H9 (cell line): ENCODE measurements at regions not wholly inside any gene's neighbourhood (a gene's known extent, or its start where the extent isn't known, plus 50 kb on each side); places are given as distances from the start of the nearest gene placed in this dataset.

ENCODE experiments used
- DNase-seq: peaks from one replicate; pipeline ENCODE4 v3.0.0-alpha.2; 2017
- H2AFZ ChIP-seq: one replicate; pipeline ENCODE4 v1.6.1; 2013; ENCODE audit warnings: mild to moderate bottlenecking, low read length, control low read depth, moderate library complexity
- H2AK5ac ChIP-seq: 2 replicates; pipeline ENCODE4 v1.6.1; 2013; ENCODE audit warnings: low read length, control low read depth, mixed read lengths; ENCODE audit not compliant: insufficient read length
- H2BK120ac ChIP-seq: one replicate; pipeline ENCODE4 v1.6.1; 2013; ENCODE audit warnings: low read depth, mild to moderate bottlenecking, low read length, control low read depth, inconsistent platforms; ENCODE audit not compliant: poor library complexity, severe bottlenecking
- H2BK12ac ChIP-seq: 2 replicates; pipeline ENCODE4 v1.6.1; 2013; ENCODE audit warnings: low read length, control low read depth, mixed read lengths, low read depth; ENCODE audit not compliant: insufficient read length
- H2BK15ac ChIP-seq: 2 replicates; pipeline ENCODE4 v1.6.1; 2013; ENCODE audit warnings: low read depth, low read length, control low read depth
- H2BK20ac ChIP-seq: one replicate; pipeline ENCODE4 v1.6.1; 2013; ENCODE audit warnings: low read depth, mild to moderate bottlenecking, low read length, control low read depth, inconsistent platforms; ENCODE audit not compliant: poor library complexity, severe bottlenecking
- H2BK5ac ChIP-seq: 2 replicates; pipeline ENCODE4 v1.6.1; 2013; ENCODE audit warnings: low read length, control low read depth, mixed read lengths; ENCODE audit not compliant: insufficient read length
- H3K14ac ChIP-seq: 2 replicates; pipeline ENCODE4 v1.6.1; 2013; ENCODE audit warnings: low read length, control low read depth; ENCODE audit not compliant: insufficient read depth
- H3K18ac ChIP-seq: 2 replicates; pipeline ENCODE4 v1.6.1; 2013; ENCODE audit warnings: low read depth, mild to moderate bottlenecking, mixed read lengths, low read length, control low read depth; ENCODE audit not compliant: insufficient read length
- H3K23ac ChIP-seq: 2 replicates; pipeline ENCODE4 v1.6.1; 2013; ENCODE audit warnings: low read length, control low read depth, mixed read lengths, low read depth; ENCODE audit not compliant: insufficient read length
- H3K23me2 ChIP-seq: 2 replicates; pipeline ENCODE4 v1.6.1; 2013; ENCODE audit warnings: low read depth, mild to moderate bottlenecking, mixed read lengths, low read length, control low read depth; ENCODE audit not compliant: insufficient read length, poor library complexity, severe bottlenecking
- H3K27ac ChIP-seq: 2 replicates; pipeline ENCODE4 v1.5.1; 2013; ENCODE audit warnings: low read length, control low read depth, mixed read lengths, low read depth; ENCODE audit not compliant: insufficient read length
- H3K27me3 ChIP-seq: 2 replicates; pipeline ENCODE4 v1.6.1; 2013; ENCODE audit warnings: low read length, control low read depth, inconsistent platforms; ENCODE audit not compliant: insufficient read depth
- H3K4ac ChIP-seq: 2 replicates; pipeline ENCODE4 v1.6.1; 2013; ENCODE audit warnings: low read depth, mild to moderate bottlenecking, control low read depth, inconsistent platforms, low read length, moderate library complexity
- H3K4me1 ChIP-seq: 2 replicates; pipeline ENCODE4 v1.6.1; 2013; ENCODE audit warnings: low read length, control low read depth, inconsistent platforms; ENCODE audit not compliant: insufficient read depth
- H3K4me2 ChIP-seq: 2 replicates; pipeline ENCODE4 v1.6.1; 2013; ENCODE audit warnings: low read length, control low read depth, mixed read lengths; ENCODE audit not compliant: insufficient read length, insufficient read depth
- H3K56ac ChIP-seq: 2 replicates; pipeline ENCODE4 v1.6.1; 2013; ENCODE audit warnings: low read depth, mild to moderate bottlenecking, mixed read lengths, low read length, control low read depth; ENCODE audit not compliant: insufficient read length
- H3K79me1 ChIP-seq: 2 replicates; pipeline ENCODE4 v1.6.1; 2013; ENCODE audit warnings: low read depth, mild to moderate bottlenecking, moderate library complexity, low read length, control low read depth, inconsistent platforms; ENCODE audit not compliant: insufficient read depth, poor library complexity, severe bottlenecking
- H3K79me2 ChIP-seq: 2 replicates; pipeline ENCODE4 v1.6.1; 2013; ENCODE audit warnings: low read length, control low read depth, inconsistent platforms; ENCODE audit not compliant: insufficient read depth
- H3K9ac ChIP-seq: 2 replicates; pipeline ENCODE4 v1.6.1; 2013; ENCODE audit warnings: low read length, control low read depth, mixed read lengths; ENCODE audit not compliant: insufficient read length; ENCODE audit errors: extremely low read depth
- H3K9me3 ChIP-seq: one replicate; pipeline ENCODE4 v1.6.1; 2013; ENCODE audit warnings: low read depth, low read length, inconsistent platforms; ENCODE audit not compliant: control insufficient read depth
- H3T11ph ChIP-seq: one replicate; pipeline ENCODE4 v1.6.1; 2013; ENCODE audit warnings: mild to moderate bottlenecking, low read length, control low read depth, inconsistent platforms
- H4K20me1 ChIP-seq: one replicate; pipeline ENCODE4 v1.6.1; 2013; ENCODE audit not compliant: control insufficient read depth, insufficient read length, insufficient read depth
- H4K5ac ChIP-seq: 2 replicates; pipeline ENCODE4 v1.6.1; 2013; ENCODE audit warnings: low read depth, mild to moderate bottlenecking, mixed read lengths, low read length, control low read depth; ENCODE audit not compliant: insufficient read length
- H4K8ac ChIP-seq: replicated peaks from 2 replicates; pipeline ENCODE4 v1.6.1; 2013; ENCODE audit warnings: low read length, control low read depth, mixed read lengths, low read depth; ENCODE audit not compliant: insufficient read length
- H4K91ac ChIP-seq: 2 replicates; pipeline ENCODE4 v1.6.1; 2013; ENCODE audit warnings: low read depth, mild to moderate bottlenecking, moderate library complexity, mixed read lengths, low read length, control low read depth; ENCODE audit not compliant: insufficient read length
- H3K27ac Mint-ChIP-seq, 3 experiments: 2 replicates in 2 of 3; 3 replicates in 1 of 3; pipeline ENCODE4 v1.8.0; 2020 to 2021; ENCODE audit warnings: mixed read lengths in 3 of 3, mild to moderate bottlenecking in 1 of 3, moderate library complexity in 1 of 3
- H3K27me3 Mint-ChIP-seq: 2 replicates; pipeline ENCODE4 v1.8.0; 2021; ENCODE audit warnings: low read depth, mild to moderate bottlenecking, moderate library complexity, mixed read lengths
- H3K36me3 Mint-ChIP-seq, 3 experiments: 2 replicates in 2 of 3; 3 replicates in 1 of 3; pipeline ENCODE4 v1.8.0; 2020 to 2021; ENCODE audit warnings: low read depth in 3 of 3, mixed read lengths in 3 of 3; ENCODE audit not compliant: insufficient read depth in 1 of 3
- H3K4me1 Mint-ChIP-seq, 2 experiments: 2 replicates each; pipeline ENCODE4 v1.8.0; 2020; ENCODE audit warnings: mixed read lengths in 2 of 2
- H3K4me3 Mint-ChIP-seq, 2 experiments: 2 replicates in 1 of 2; 3 replicates in 1 of 2; pipeline ENCODE4 v1.8.0; 2020 to 2021; ENCODE audit warnings: mild to moderate bottlenecking in 2 of 2, mixed read lengths in 2 of 2, moderate library complexity in 1 of 2
- H3K9me3 Mint-ChIP-seq, 2 experiments: 2 replicates in 1 of 2; 3 replicates in 1 of 2; pipeline ENCODE4 v1.8.0; 2020; ENCODE audit warnings: mild to moderate bottlenecking in 2 of 2, mixed read lengths in 2 of 2, moderate library complexity in 1 of 2
- whole genome bisulfite sequencing: extraction: QIAGEN DNeasy Blood & Tissue Kit; methylation state at CpG from one replicate; pipeline ENCODE4 v1.1.7; 2013; ENCODE audit warnings: missing lambda C conversion rate, low lambda C conversion rate, mixed read lengths; ENCODE audit not compliant: insufficient read length; ENCODE audit errors: extremely low coverage; 5-methylcytosine and 5-hydroxymethylcytosine counted together
- TF ChIP-seq, protein P1 (sequence below): fragments of 200-600 bp; sonication (generic); conservative IDR thresholded peaks from 3 replicates; pipeline ENCODE4 v1.8.0; 2021; ENCODE audit warnings: antibody characterized with exemption, mild to moderate bottlenecking

DNA sequence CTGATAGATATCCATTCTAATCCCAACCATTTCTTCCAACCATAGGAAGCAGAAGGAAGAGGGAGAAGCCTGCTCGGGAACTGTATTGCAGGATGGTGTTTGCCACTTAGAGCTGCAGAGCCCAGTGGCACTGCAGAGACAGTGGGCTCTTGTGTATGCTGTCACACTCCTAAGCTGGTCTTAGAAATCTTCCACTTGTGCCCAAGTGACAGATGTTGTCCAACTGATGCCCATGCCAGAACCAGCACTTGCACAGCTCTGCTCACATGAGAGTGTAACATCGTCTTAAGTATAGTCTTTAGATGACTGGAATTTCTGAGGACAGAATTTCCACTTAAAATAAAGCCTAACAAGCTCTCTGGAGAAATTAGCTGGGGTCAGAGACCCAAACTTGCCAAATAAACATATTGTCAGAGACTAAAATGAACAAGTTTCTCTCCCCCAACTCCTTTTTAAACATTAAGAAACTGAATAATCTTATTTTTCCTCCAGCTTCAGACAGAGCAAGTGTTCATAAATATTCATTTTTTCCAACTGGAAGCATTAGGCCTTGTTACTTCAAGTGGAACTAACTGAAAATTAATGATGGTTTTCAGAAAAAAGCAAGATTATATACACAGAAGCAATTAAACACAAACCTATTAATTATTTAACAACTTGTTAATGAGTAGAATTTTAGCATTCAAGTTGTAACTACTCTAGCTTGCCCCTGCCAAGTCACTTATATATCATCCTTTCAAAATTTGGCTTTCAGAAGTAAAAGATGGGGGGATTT, 577.3 kb downstream of the AJAP1 start:
- Histone ChIP-seq H2BK15ac (no peak overlapping the region), H3K79me2 (no peaks in the 10 kb centered on the region), H2AFZ (no peak overlapping the region), H2AK5ac (no peak overlapping the region), H4K5ac (no peak overlapping the region), H2BK120ac (no peak overlapping the region), H3K14ac (no peak overlapping the region), H2BK20ac (no peak overlapping the region), H3K27ac (no peak overlapping the region), H3K79me1 (no peaks in the 10 kb centered on the region), H4K8ac (no peak overlapping the region), H3K27me3 (peaks cover 9% of the 10 kb centered on the region; the same call in 1 of the 2 replicates), H3K18ac (no peak overlapping the region), H3K4me1 (peaks cover 5% of the 10 kb centered on the region; the same call in 1 of the 2 replicates), H3K4me2 (no peak overlapping the region), H3K23ac (no peak overlapping the region), H3K9ac (no peak overlapping the region), H3T11ph (no peak overlapping the region), H4K91ac (no peak overlapping the region), H2BK5ac (no peak overlapping the region), H4K20me1 (no peaks in the 10 kb centered on the region), H2BK12ac (no peak overlapping the region), H3K56ac (no peak overlapping the region), H3K9me3 (no peaks in the 10 kb centered on the region), H3K4ac (no peak overlapping the region), H3K23me2 (no peaks in the 10 kb centered on the region)
- H3K27ac Mint-ChIP-seq: no peak overlapping the region
- H3K4me3 Mint-ChIP-seq: no peak overlapping the region
- peaks cover 20 to 25% of the 10 kb centered on the region in 2 experiments for H3K4me1 Mint-ChIP-seq
- H3K9me3 Mint-ChIP-seq: peaks cover 16 to 19% of the 10 kb centered on the region in 2 experiments
- TF ChIP-seq, protein P1, sequence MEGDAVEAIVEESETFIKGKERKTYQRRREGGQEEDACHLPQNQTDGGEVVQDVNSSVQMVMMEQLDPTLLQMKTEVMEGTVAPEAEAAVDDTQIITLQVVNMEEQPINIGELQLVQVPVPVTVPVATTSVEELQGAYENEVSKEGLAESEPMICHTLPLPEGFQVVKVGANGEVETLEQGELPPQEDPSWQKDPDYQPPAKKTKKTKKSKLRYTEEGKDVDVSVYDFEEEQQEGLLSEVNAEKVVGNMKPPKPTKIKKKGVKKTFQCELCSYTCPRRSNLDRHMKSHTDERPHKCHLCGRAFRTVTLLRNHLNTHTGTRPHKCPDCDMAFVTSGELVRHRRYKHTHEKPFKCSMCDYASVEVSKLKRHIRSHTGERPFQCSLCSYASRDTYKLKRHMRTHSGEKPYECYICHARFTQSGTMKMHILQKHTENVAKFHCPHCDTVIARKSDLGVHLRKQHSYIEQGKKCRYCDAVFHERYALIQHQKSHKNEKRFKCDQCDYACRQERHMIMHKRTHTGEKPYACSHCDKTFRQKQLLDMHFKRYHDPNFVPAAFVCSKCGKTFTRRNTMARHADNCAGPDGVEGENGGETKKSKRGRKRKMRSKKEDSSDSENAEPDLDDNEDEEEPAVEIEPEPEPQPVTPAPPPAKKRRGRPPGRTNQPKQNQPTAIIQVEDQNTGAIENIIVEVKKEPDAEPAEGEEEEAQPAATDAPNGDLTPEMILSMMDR: no peak
- H3K27me3 Mint-ChIP-seq: peaks cover 98% of the 10 kb centered on the region
- H3K36me3 Mint-ChIP-seq: peaks cover 0 to 10% (median 7%) of the 10 kb centered on the region in 3 experiments; a peak in 5 of 7 replicates
- no peak for DNase-seq
- WGBS: no CpG with 5 or more reads among the region's 2 CpGs
